ENCODE measurements at regions not wholly inside any gene's neighbourhood (a gene's known extent, or its start where the extent isn't known, plus 50 kb on each side); places are given as distances from the start of the nearest gene placed in this dataset.

- no peaks in the 10 kb centered on the region for H3K27me3 ChIP-seq (ENCODE audit: control insufficient read depth in 1 of 2, insufficient read depth in 2 of 2, low read length in 2 of 2)
- no peak overlapping the region for H3K4me3 ChIP-seq (ENCODE audit: low read depth in 1 of 2, low read length in 2 of 2)
- H3K4me1 ChIP-seq (ENCODE audit: insufficient read depth, low read length), result no peaks in the 10 kb centered on the region
- H3K36me3 ChIP-seq (ENCODE audit: insufficient read depth, low read length), result no peaks in the 10 kb centered on the region
- no peaks in the 10 kb centered on the region for H3K9me3 ChIP-seq (ENCODE audit: low read length)
- no peak overlapping the region for H3K9ac ChIP-seq (ENCODE audit: low read length)
- no peak overlapping the region for H3K27ac ChIP-seq (ENCODE audit: low read depth, low read length)
Observed at GRCh38 chr5:125870256-125870655, 553.0 kb upstream of the GRAMD2B start.

- Histone ChIP-seq H3K4me1 (ENCODE audit: insufficient read depth, low read length) (no peaks in the 10 kb centered on the region), H3K9ac (ENCODE audit: low read length) (no peak overlapping the region), H3K9me3 (ENCODE audit: low read length) (no peaks in the 10 kb centered on the region), H3K27ac (ENCODE audit: low read depth, low read length) (no peak overlapping the region), H3K36me3 (ENCODE audit: insufficient read depth, low read length) (no peaks in the 10 kb centered on the region), H3K4me3 (ENCODE audit: low read depth in 1 of 2, low read length in 2 of 2) (no peak overlapping the region), H3K27me3 (ENCODE audit: control insufficient read depth in 1 of 2, insufficient read depth in 2 of 2, low read length in 2 of 2) (no peaks in the 10 kb centered on the region)
Observed at GRCh38 chr5:125874057-125874456, 549.2 kb upstream of the GRAMD2B start.

GRCh38 chr5:125874717-125875116, 548.5 kb upstream of the GRAMD2B start:
- Histone ChIP-seq H3K9ac (ENCODE audit: low read length) (no peak overlapping the region), H3K27ac (ENCODE audit: low read depth, low read length) (no peak overlapping the region), H3K36me3 (ENCODE audit: insufficient read depth, low read length) (no peaks in the 10 kb centered on the region), H3K4me1 (ENCODE audit: insufficient read depth, low read length) (no peaks in the 10 kb centered on the region), H3K9me3 (ENCODE audit: low read length) (no peaks in the 10 kb centered on the region), H3K4me3 (ENCODE audit: low read depth in 1 of 2, low read length in 2 of 2) (no peak overlapping the region), H3K27me3 (ENCODE audit: control insufficient read depth in 1 of 2, insufficient read depth in 2 of 2, low read length in 2 of 2) (no peaks in the 10 kb centered on the region)

GRCh38 chr5:125877248-125877647, 546.0 kb upstream of the GRAMD2B start:
- no peak overlapping the region for H3K9ac ChIP-seq (ENCODE audit: low read length)
- H3K27me3 ChIP-seq (ENCODE audit: control insufficient read depth in 1 of 2, insufficient read depth in 2 of 2, low read length in 2 of 2), result no peaks in the 10 kb centered on the region
- no peaks in the 10 kb centered on the region for H3K4me1 ChIP-seq (ENCODE audit: insufficient read depth, low read length)
- no peaks in the 10 kb centered on the region for H3K9me3 ChIP-seq (ENCODE audit: low read length)
- no peaks in the 10 kb centered on the region for H3K36me3 ChIP-seq (ENCODE audit: insufficient read depth, low read length)
- no peak overlapping the region for H3K4me3 ChIP-seq (ENCODE audit: low read depth in 1 of 2, low read length in 2 of 2)
- H3K27ac ChIP-seq (ENCODE audit: low read depth, low read length), result no peak overlapping the region

- Histone ChIP-seq H3K36me3 (ENCODE audit: insufficient read depth, low read length) (no peaks in the 10 kb centered on the region), H3K9ac (ENCODE audit: low read length) (no peak overlapping the region), H3K27ac (ENCODE audit: low read depth, low read length) (no peak overlapping the region), H3K4me3 (ENCODE audit: low read depth in 1 of 2, low read length in 2 of 2) (no peak overlapping the region), H3K4me1 (ENCODE audit: insufficient read depth, low read length) (no peaks in the 10 kb centered on the region), H3K9me3 (ENCODE audit: low read length) (no peaks in the 10 kb centered on the region), H3K27me3 (ENCODE audit: control insufficient read depth in 1 of 2, insufficient read depth in 2 of 2, low read length in 2 of 2) (no peaks in the 10 kb centered on the region)
Observed at GRCh38 chr5:125882061-125882460, 541.1 kb upstream of the GRAMD2B start.

- no peak overlapping the region for H3K27ac ChIP-seq (ENCODE audit: low read depth, low read length)
- no peaks in the 10 kb centered on the region for H3K27me3 ChIP-seq (ENCODE audit: control insufficient read depth in 1 of 2, insufficient read depth in 2 of 2, low read length in 2 of 2)
- no peaks in the 10 kb centered on the region for H3K36me3 ChIP-seq (ENCODE audit: insufficient read depth, low read length)
- H3K9me3 ChIP-seq (ENCODE audit: low read length), result no peaks in the 10 kb centered on the region
- H3K9ac ChIP-seq (ENCODE audit: low read length), result no peak overlapping the region
- H3K4me3 ChIP-seq (ENCODE audit: low read depth in 1 of 2, low read length in 2 of 2), result no peak overlapping the region
- no peaks in the 10 kb centered on the region for H3K4me1 ChIP-seq (ENCODE audit: insufficient read depth, low read length)
Observed at GRCh38 chr5:125883223-125883622, 540.0 kb upstream of the GRAMD2B start.

- Histone ChIP-seq H3K36me3 (ENCODE audit: insufficient read depth, low read length) (no peaks in the 10 kb centered on the region), H3K4me1 (ENCODE audit: insufficient read depth, low read length) (peaks cover 4% of the 10 kb centered on the region), H3K9me3 (ENCODE audit: low read length) (no peaks in the 10 kb centered on the region), H3K4me3 (ENCODE audit: low read depth in 1 of 2, low read length in 2 of 2) (no peak overlapping the region), H3K9ac (ENCODE audit: low read length) (no peak overlapping the region), H3K27me3 (ENCODE audit: control insufficient read depth in 1 of 2, insufficient read depth in 2 of 2, low read length in 2 of 2) (no peaks in the 10 kb centered on the region), H3K27ac (ENCODE audit: low read depth, low read length) (no peak overlapping the region)
Observed at GRCh38 chr5:125888358-125888757, 534.9 kb upstream of the GRAMD2B start.

GRCh38 chr5:125890511-125890931, 532.7 kb upstream of the GRAMD2B start:
- Histone ChIP-seq H3K9ac (ENCODE audit: low read length) (no peak overlapping the region), H3K27ac (ENCODE audit: low read depth, low read length) (no peak overlapping the region), H3K4me3 (ENCODE audit: low read depth in 1 of 2, low read length in 2 of 2) (no peak overlapping the region), H3K9me3 (ENCODE audit: low read length) (no peaks in the 10 kb centered on the region), H3K36me3 (ENCODE audit: insufficient read depth, low read length) (no peaks in the 10 kb centered on the region), H3K27me3 (ENCODE audit: control insufficient read depth in 1 of 2, insufficient read depth in 2 of 2, low read length in 2 of 2) (no peaks in the 10 kb centered on the region), H3K4me1 (ENCODE audit: insufficient read depth, low read length) (peaks cover 4% of the 10 kb centered on the region)

- no peak overlapping the region for H3K4me3 ChIP-seq (ENCODE audit: low read depth in 1 of 2, low read length in 2 of 2)
- no peak overlapping the region for H3K9ac ChIP-seq (ENCODE audit: low read length)
- no peaks in the 10 kb centered on the region for H3K36me3 ChIP-seq (ENCODE audit: insufficient read depth, low read length)
- no peak overlapping the region for H3K27ac ChIP-seq (ENCODE audit: low read depth, low read length)
- peaks cover 4% of the 10 kb centered on the region for H3K4me1 ChIP-seq (ENCODE audit: insufficient read depth, low read length)
- H3K9me3 ChIP-seq (ENCODE audit: low read length), result no peaks in the 10 kb centered on the region
- H3K27me3 ChIP-seq (ENCODE audit: control insufficient read depth in 1 of 2, insufficient read depth in 2 of 2, low read length in 2 of 2), result no peaks in the 10 kb centered on the region
Observed at GRCh38 chr5:125891061-125891725, 532.0 kb upstream of the GRAMD2B start.

GRCh38 chr5:125894383-125894782, 528.8 kb upstream of the GRAMD2B start:
- Histone ChIP-seq H3K36me3 (ENCODE audit: insufficient read depth, low read length) (no peaks in the 10 kb centered on the region), H3K27me3 (ENCODE audit: control insufficient read depth in 1 of 2, insufficient read depth in 2 of 2, low read length in 2 of 2) (no peaks in the 10 kb centered on the region), H3K9me3 (ENCODE audit: low read length) (no peaks in the 10 kb centered on the region), H3K4me3 (ENCODE audit: low read depth in 1 of 2, low read length in 2 of 2) (no peak overlapping the region), H3K4me1 (ENCODE audit: insufficient read depth, low read length) (peaks cover 4% of the 10 kb centered on the region), H3K9ac (ENCODE audit: low read length) (no peak overlapping the region), H3K27ac (ENCODE audit: low read depth, low read length) (no peak overlapping the region)

- no peak overlapping the region for H3K4me3 ChIP-seq (ENCODE audit: low read depth in 1 of 2, low read length in 2 of 2)
- H3K9me3 ChIP-seq (ENCODE audit: low read length), result no peaks in the 10 kb centered on the region
- no peaks in the 10 kb centered on the region for H3K27me3 ChIP-seq (ENCODE audit: control insufficient read depth in 1 of 2, insufficient read depth in 2 of 2, low read length in 2 of 2)
- H3K36me3 ChIP-seq (ENCODE audit: insufficient read depth, low read length), result no peaks in the 10 kb centered on the region
- no peaks in the 10 kb centered on the region for H3K4me1 ChIP-seq (ENCODE audit: insufficient read depth, low read length)
- H3K27ac ChIP-seq (ENCODE audit: low read depth, low read length), result no peak overlapping the region
- no peak overlapping the region for H3K9ac ChIP-seq (ENCODE audit: low read length)
Observed at GRCh38 chr5:125896368-125896767, 526.8 kb upstream of the GRAMD2B start.

GRCh38 chr5:125897089-125897488, 526.1 kb upstream of the GRAMD2B start:
- no peak overlapping the region for H3K4me3 ChIP-seq (ENCODE audit: low read depth in 1 of 2, low read length in 2 of 2)
- no peaks in the 10 kb centered on the region for H3K27me3 ChIP-seq (ENCODE audit: control insufficient read depth in 1 of 2, insufficient read depth in 2 of 2, low read length in 2 of 2)
- no peaks in the 10 kb centered on the region for H3K4me1 ChIP-seq (ENCODE audit: insufficient read depth, low read length)
- no peaks in the 10 kb centered on the region for H3K36me3 ChIP-seq (ENCODE audit: insufficient read depth, low read length)
- no peaks in the 10 kb centered on the region for H3K9me3 ChIP-seq (ENCODE audit: low read length)
- no peak overlapping the region for H3K9ac ChIP-seq (ENCODE audit: low read length)
- H3K27ac ChIP-seq (ENCODE audit: low read depth, low read length), result no peak overlapping the region

All from muscle layer of colon (tissue), 2 donors.